ENCODE measurements at regions not wholly inside any gene's neighbourhood (a gene's known extent, or its start where the extent isn't known, plus 50 kb on each side); places are given as distances from the start of the nearest gene placed in this dataset.

GRCh38 chr6:14398953-14399352 lies 281.4 kb downstream of the CD83 start:
- Histone ChIP-seq H3K4me3 (no peak overlapping the region), H3K27me3 (no peaks in the 10 kb centered on the region), H3K36me3 (no peaks in the 10 kb centered on the region), H3K4me1 (no peaks in the 10 kb centered on the region), H3K9me3 (no peaks in the 10 kb centered on the region), H3K27ac (replicated peaks in 1 of 4) (no peak overlapping the region)
- 94% methylated on average over 2 of the region's 2 CpGs for WGBS
- TF ChIP-seq POLR2AphosphoS5 (IDR thresholded peaks at IDR 0.05) = no peak
- intact Hi-C loops (cut with DNase I) = no loop called here
- no peak for DNase-seq (ENCODE audit: extremely low spot score)

GRCh38 chr6:14399635-14400034 lies 282.1 kb downstream of the CD83 start:
- H3K36me3 ChIP-seq = no peaks in the 10 kb centered on the region
- H3K27me3 ChIP-seq = no peaks in the 10 kb centered on the region
- H3K4me3 ChIP-seq = no peak overlapping the region
- intact Hi-C loops (cut with DNase I) = no loop called here
- H3K9me3 ChIP-seq = no peaks in the 10 kb centered on the region
- H3K4me1 ChIP-seq = no peaks in the 10 kb centered on the region
- no peak overlapping the region for H3K27ac ChIP-seq (replicated peaks in 1 of 4)
- TF ChIP-seq EP300 (IDR thresholded peaks at IDR 0.05) (no peak), POLR2A (IDR thresholded peaks at IDR 0.05; ENCODE audit: low read depth) (no peak), POLR2AphosphoS5 (IDR thresholded peaks at IDR 0.05) (no peak), CTCF (IDR thresholded peaks at IDR 0.05) (no peak)
- DNase-seq (ENCODE audit: extremely low spot score) = no peak
- 81% methylated on average over 5 of the region's 5 CpGs for WGBS

- TF ChIP-seq POLR2A (IDR thresholded peaks at IDR 0.05; ENCODE audit: low read depth) (no peak), EP300 (IDR thresholded peaks at IDR 0.05) (no peak), CTCF (IDR thresholded peaks at IDR 0.05) (no peak), POLR2AphosphoS5 (IDR thresholded peaks at IDR 0.05) (no peak)
- no peaks in the 10 kb centered on the region for H3K27me3 ChIP-seq
- no peak overlapping the region for H3K4me3 ChIP-seq
- intact Hi-C loops (cut with DNase I) = no loop called here
- WGBS = 81% methylated on average over 5 of the region's 5 CpGs
- H3K27ac ChIP-seq (replicated peaks in 1 of 4) = no peak overlapping the region
- no peaks in the 10 kb centered on the region for H3K36me3 ChIP-seq
- no peaks in the 10 kb centered on the region for H3K4me1 ChIP-seq
- DNase-seq (ENCODE audit: extremely low spot score) = no peak
- no peaks in the 10 kb centered on the region for H3K9me3 ChIP-seq
These were observed 283.7 kb downstream of the CD83 start for GRCh38 chr6:14401246-14401645.

GRCh38 chr6:14406614-14407331 lies 289.2 kb downstream of the CD83 start:
- intact Hi-C loops (cut with DNase I) = no loop called here
- no peaks in the 10 kb centered on the region for H3K27me3 ChIP-seq
- H3K36me3 ChIP-seq = no peaks in the 10 kb centered on the region
- no peaks in the 10 kb centered on the region for H3K9me3 ChIP-seq
- no peak overlapping the region for H3K27ac ChIP-seq (replicated peaks in 1 of 4)
- DNase-seq (ENCODE audit: extremely low spot score) = no peak
- H3K4me1 ChIP-seq = no peaks in the 10 kb centered on the region
- no peak for TF ChIP-seq POLR2AphosphoS5 (IDR thresholded peaks at IDR 0.05)
- no peak for TF ChIP-seq EP300 (IDR thresholded peaks at IDR 0.05)
- no peak for TF ChIP-seq POLR2A (IDR thresholded peaks at IDR 0.05; ENCODE audit: low read depth)
- no peak for TF ChIP-seq CTCF (IDR thresholded peaks at IDR 0.05)
- H3K4me3 ChIP-seq = no peak overlapping the region
- 85% methylated on average over 9 of the region's 9 CpGs for WGBS

GRCh38 chr6:14408446-14408845 lies 290.9 kb downstream of the CD83 start:
- no peak overlapping the region for H3K4me3 ChIP-seq
- TF ChIP-seq EP300 (IDR thresholded peaks at IDR 0.05) = no peak
- no peak for TF ChIP-seq CTCF (IDR thresholded peaks at IDR 0.05)
- no peak for TF ChIP-seq POLR2A (IDR thresholded peaks at IDR 0.05; ENCODE audit: low read depth)
- 91% methylated on average over 4 of the region's 4 CpGs for WGBS

More at GRCh38 chr6:14408446-14408845, 290.9 kb downstream of the CD83 start:
- Histone ChIP-seq H3K36me3 (no peaks in the 10 kb centered on the region), H3K9me3 (no peaks in the 10 kb centered on the region), H3K27me3 (no peaks in the 10 kb centered on the region), H3K27ac (replicated peaks in 1 of 4) (no peak overlapping the region), H3K4me1 (no peaks in the 10 kb centered on the region)
- intact Hi-C loops (cut with DNase I) = no loop called here
- DNase-seq (ENCODE audit: extremely low spot score) = no peak
